Right atrium auricular region (tissue), 2 donors: ENCODE measurements at regions not wholly inside any gene's neighbourhood (a gene's known extent, or its start where the extent isn't known, plus 50 kb on each side); places are given as distances from the start of the nearest gene placed in this dataset.

Experiments
- DNase-seq: peaks from one replicate; pipeline ENCODE4 v3.0.0-alpha.2; 2019; ENCODE audit warnings: low spot score
- H3K27ac ChIP-seq, 2 donors: fragments of 200-600 bp; sonication (generic); 1 replicate in 1 of 2; 2 replicates in 1 of 2; pipeline ENCODE4 v1.5.1; 2016 to 2019
- H3K27me3 ChIP-seq, 2 donors: fragments of 200-600 bp; sonication (generic); one replicate each; pipeline versions ENCODE4 v1.5.1 to v1.6.0; 2017 to 2019
- H3K36me3 ChIP-seq: fragments of 200-600 bp; sonication (generic); one replicate; pipeline ENCODE4 v1.5.1; 2016
- H3K4me1 ChIP-seq, 2 donors: fragments of 200-600 bp; sonication (generic); one replicate each; pipeline versions ENCODE4 v1.5.1 to v1.6.0; 2017 to 2019
- H3K4me3 ChIP-seq, 2 donors: fragments of 200-600 bp; sonication (generic); 1 replicate in 1 of 2; 2 replicates in 1 of 2; pipeline ENCODE4 v1.5.1; 2017 to 2019; ENCODE audit warnings: mild to moderate bottlenecking in 1 of 2, moderate library complexity in 1 of 2
- H3K9me3 ChIP-seq, 2 donors: fragments of 200-600 bp; sonication (generic); one replicate each; pipeline ENCODE4 v1.5.1; 2019
- TF ChIP-seq, protein P1 (sequence below), 2 donors: fragments of 200-600 bp; sonication (generic); IDR thresholded peaks; one replicate each; pipeline ENCODE4 v1.5.1; 2019; ENCODE audit warnings: antibody characterized with exemption in 2 of 2

- no peaks in the 10 kb centered on the region for H3K27me3 ChIP-seq
- no peak overlapping the region for H3K27ac ChIP-seq
- no peak for DNase-seq
- H3K4me1 ChIP-seq: peaks cover 0 to 6% of the 10 kb centered on the region in 2 donors
- H3K36me3 ChIP-seq: no peaks in the 10 kb centered on the region
- no peaks in the 10 kb centered on the region for H3K9me3 ChIP-seq
- H3K4me3 ChIP-seq: no peak overlapping the region
- TF ChIP-seq, protein P1, sequence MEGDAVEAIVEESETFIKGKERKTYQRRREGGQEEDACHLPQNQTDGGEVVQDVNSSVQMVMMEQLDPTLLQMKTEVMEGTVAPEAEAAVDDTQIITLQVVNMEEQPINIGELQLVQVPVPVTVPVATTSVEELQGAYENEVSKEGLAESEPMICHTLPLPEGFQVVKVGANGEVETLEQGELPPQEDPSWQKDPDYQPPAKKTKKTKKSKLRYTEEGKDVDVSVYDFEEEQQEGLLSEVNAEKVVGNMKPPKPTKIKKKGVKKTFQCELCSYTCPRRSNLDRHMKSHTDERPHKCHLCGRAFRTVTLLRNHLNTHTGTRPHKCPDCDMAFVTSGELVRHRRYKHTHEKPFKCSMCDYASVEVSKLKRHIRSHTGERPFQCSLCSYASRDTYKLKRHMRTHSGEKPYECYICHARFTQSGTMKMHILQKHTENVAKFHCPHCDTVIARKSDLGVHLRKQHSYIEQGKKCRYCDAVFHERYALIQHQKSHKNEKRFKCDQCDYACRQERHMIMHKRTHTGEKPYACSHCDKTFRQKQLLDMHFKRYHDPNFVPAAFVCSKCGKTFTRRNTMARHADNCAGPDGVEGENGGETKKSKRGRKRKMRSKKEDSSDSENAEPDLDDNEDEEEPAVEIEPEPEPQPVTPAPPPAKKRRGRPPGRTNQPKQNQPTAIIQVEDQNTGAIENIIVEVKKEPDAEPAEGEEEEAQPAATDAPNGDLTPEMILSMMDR (IDR thresholded peaks at IDR 0.05): no peak
These were observed 115.7 kb downstream of the MRM1 start for GRCh38 chr17:36717088-36717487.

DNA sequence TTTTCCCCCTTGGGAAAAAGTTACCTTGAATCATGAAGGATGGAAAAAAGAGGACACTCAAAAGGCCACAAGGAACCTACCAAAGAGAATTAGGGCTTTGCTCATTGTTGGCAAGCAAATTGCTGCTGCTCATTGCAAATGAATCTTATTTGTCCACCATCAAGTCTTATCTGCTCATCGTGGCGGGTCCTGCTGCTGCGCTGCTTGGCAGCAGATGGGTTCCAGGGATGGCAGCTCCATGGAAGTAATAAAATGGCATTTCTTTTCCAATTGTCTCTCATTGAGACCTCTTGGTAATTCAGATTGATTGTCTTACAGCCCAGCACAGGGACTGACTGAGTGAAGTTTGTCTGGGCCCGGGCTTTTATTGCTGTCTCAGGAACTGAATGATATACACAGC lies 118.7 kb downstream of the MRM1 start:
- no peaks in the 10 kb centered on the region for H3K36me3 ChIP-seq
- no peaks in the 10 kb centered on the region for H3K9me3 ChIP-seq
- H3K27me3 ChIP-seq: no peaks in the 10 kb centered on the region
- TF ChIP-seq, protein P1 (IDR thresholded peaks at IDR 0.05): no peak
- no peak overlapping the region for H3K4me3 ChIP-seq
- H3K27ac ChIP-seq: no peak overlapping the region
- H3K4me1 ChIP-seq: peaks cover 0 to 14% of the 10 kb centered on the region in 2 donors
- no peak for DNase-seq

- Histone ChIP-seq H3K27ac (no peak overlapping the region), H3K4me1 (peaks cover 0 to 14% of the 10 kb centered on the region in 2 donors), H3K27me3 (no peaks in the 10 kb centered on the region), H3K36me3 (no peaks in the 10 kb centered on the region), H3K9me3 (no peaks in the 10 kb centered on the region), H3K4me3 (peak overlapping the region; percentile 28 to 47)
- TF ChIP-seq, protein P1 (IDR thresholded peaks at IDR 0.05): no peak
- no peak for DNase-seq
These were observed 120.3 kb downstream of the MRM1 start for GRCh38 chr17:36721560-36722120.

GRCh38 chr17:36722121-36722902 lies 120.9 kb downstream of the MRM1 start:
- Histone ChIP-seq H3K36me3 (no peaks in the 10 kb centered on the region), H3K4me3 (peak overlapping the region; percentile 28 to 47), H3K27ac (no peak overlapping the region), H3K4me1 (peaks cover 0 to 14% of the 10 kb centered on the region in 2 donors), H3K9me3 (no peaks in the 10 kb centered on the region), H3K27me3 (no peaks in the 10 kb centered on the region)
- TF ChIP-seq, protein P1 (IDR thresholded peaks at IDR 0.05): no peak
- no peak for DNase-seq

DNA sequence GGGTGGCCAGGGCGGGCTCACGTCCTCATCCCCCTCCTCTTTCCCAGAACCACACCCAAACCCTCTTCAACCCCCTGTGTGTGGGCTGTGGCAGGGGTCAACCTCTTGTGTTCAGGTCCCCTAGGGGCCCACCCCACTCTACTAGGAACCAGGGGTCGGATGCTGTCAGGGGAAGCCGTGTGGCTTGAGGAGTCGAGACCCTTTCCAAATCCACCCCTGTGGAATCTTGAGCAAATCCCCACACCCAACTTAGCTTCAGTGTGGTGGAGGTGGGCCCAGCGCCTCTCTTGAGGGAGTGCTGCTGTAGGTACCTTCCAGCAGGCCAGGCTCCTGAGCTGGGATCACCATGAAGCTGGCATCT lies 121.5 kb downstream of the MRM1 start:
- Histone ChIP-seq H3K27ac (no peak overlapping the region), H3K4me1 (peaks cover 0 to 14% of the 10 kb centered on the region in 2 donors), H3K9me3 (no peaks in the 10 kb centered on the region), H3K36me3 (no peaks in the 10 kb centered on the region), H3K4me3 (no peak overlapping the region), H3K27me3 (no peaks in the 10 kb centered on the region)
- TF ChIP-seq, protein P1 (IDR thresholded peaks at IDR 0.05): no peak
- DNase-seq: no peak
